ENCODE measurements at regions not wholly inside any gene's neighbourhood (a gene's known extent, or its start where the extent isn't known, plus 50 kb on each side); places are given as distances from the start of the nearest gene placed in this dataset.

- H3K36me3 ChIP-seq (ENCODE audit: low read depth) = no peaks in the 10 kb centered on the region
- no peaks in the 10 kb centered on the region for H3K9me2 ChIP-seq (ENCODE audit: insufficient read depth)
- no peaks in the 10 kb centered on the region for H3K27me3 ChIP-seq (ENCODE audit: insufficient read depth, low read depth)
- intact Hi-C loops (cut with micrococcal nuclease; ENCODE audit: unreplicated experiment) = no loop called here
- no peak overlapping the region for H3K4me2 ChIP-seq
- BruUV-seq (replicated peaks) = no TSS peak
- H3K27ac ChIP-seq = no peak overlapping the region
- H3K4me1 ChIP-seq (replicated peaks; ENCODE audit: insufficient read depth) = peaks cover 21% of the 10 kb centered on the region
- H2AFZ ChIP-seq = no peak overlapping the region
- H4K20me1 ChIP-seq (ENCODE audit: insufficient read depth) = no peaks in the 10 kb centered on the region
- H3K4me3 ChIP-seq = no peak overlapping the region
- H3F3A ChIP-seq (ENCODE audit: insufficient read depth, low read depth) = peaks cover 5% of the 10 kb centered on the region; the same call in 1 of the 2 replicates
- ChIA-PET CTCF (no interaction called here), POLR2A (ENCODE audit: unreplicated experiment) (no interaction called here)
- no peak for DNase-seq
- TF ChIP-seq, protein P1, sequence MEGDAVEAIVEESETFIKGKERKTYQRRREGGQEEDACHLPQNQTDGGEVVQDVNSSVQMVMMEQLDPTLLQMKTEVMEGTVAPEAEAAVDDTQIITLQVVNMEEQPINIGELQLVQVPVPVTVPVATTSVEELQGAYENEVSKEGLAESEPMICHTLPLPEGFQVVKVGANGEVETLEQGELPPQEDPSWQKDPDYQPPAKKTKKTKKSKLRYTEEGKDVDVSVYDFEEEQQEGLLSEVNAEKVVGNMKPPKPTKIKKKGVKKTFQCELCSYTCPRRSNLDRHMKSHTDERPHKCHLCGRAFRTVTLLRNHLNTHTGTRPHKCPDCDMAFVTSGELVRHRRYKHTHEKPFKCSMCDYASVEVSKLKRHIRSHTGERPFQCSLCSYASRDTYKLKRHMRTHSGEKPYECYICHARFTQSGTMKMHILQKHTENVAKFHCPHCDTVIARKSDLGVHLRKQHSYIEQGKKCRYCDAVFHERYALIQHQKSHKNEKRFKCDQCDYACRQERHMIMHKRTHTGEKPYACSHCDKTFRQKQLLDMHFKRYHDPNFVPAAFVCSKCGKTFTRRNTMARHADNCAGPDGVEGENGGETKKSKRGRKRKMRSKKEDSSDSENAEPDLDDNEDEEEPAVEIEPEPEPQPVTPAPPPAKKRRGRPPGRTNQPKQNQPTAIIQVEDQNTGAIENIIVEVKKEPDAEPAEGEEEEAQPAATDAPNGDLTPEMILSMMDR (conservative IDR thresholded peaks at IDR 0.05) = no peak
- TF ChIP-seq EZH2 (IDR thresholded peaks at IDR 0.05; ENCODE audit: low read depth) = no peak
- no peaks in the 10 kb centered on the region for H3K9me3 ChIP-seq (ENCODE audit: insufficient read depth, low read depth)
- no peaks in the 10 kb centered on the region for H3K79me2 ChIP-seq (ENCODE audit: low read depth)
Measured at GRCh38 chr1:55326496-55327243, 111.5 kb upstream of the USP24 start.

- no peaks in the 10 kb centered on the region for H3K27me3 ChIP-seq (ENCODE audit: insufficient read depth, low read depth)
- no peak for DNase-seq
- H3K27ac ChIP-seq = no peak overlapping the region
- H3F3A ChIP-seq (ENCODE audit: insufficient read depth, low read depth) = peaks cover 10% of the 10 kb centered on the region; the same call in 1 of the 2 replicates
- intact Hi-C loops (cut with micrococcal nuclease; ENCODE audit: unreplicated experiment) = loop anchor here (5.0 kb wide), 1 partner anchor 104 kb away; no protein-coding TSS in a partner anchor
- ChIA-PET CTCF (no interaction called here), POLR2A (ENCODE audit: unreplicated experiment) (no interaction called here)
- BruUV-seq (replicated peaks) = no TSS peak
- TF ChIP-seq, protein P1 (conservative IDR thresholded peaks at IDR 0.05) = no peak
- TF ChIP-seq EZH2 (IDR thresholded peaks at IDR 0.05; ENCODE audit: low read depth) = no peak
- no peaks in the 10 kb centered on the region for H3K79me2 ChIP-seq (ENCODE audit: low read depth)
- no peak overlapping the region for H2AFZ ChIP-seq
- H3K9me3 ChIP-seq (ENCODE audit: insufficient read depth, low read depth) = no peaks in the 10 kb centered on the region
- no peaks in the 10 kb centered on the region for H3K36me3 ChIP-seq (ENCODE audit: low read depth)
- H4K20me1 ChIP-seq (ENCODE audit: insufficient read depth) = no peaks in the 10 kb centered on the region
- no peaks in the 10 kb centered on the region for H3K9me2 ChIP-seq (ENCODE audit: insufficient read depth)
- no peak overlapping the region for H3K4me2 ChIP-seq
- no peak overlapping the region for H3K4me3 ChIP-seq
- peaks cover 25% of the 10 kb centered on the region for H3K4me1 ChIP-seq (replicated peaks; ENCODE audit: insufficient read depth)
Measured at GRCh38 chr1:55323760-55324159, 108.6 kb upstream of the USP24 start.

DNA sequence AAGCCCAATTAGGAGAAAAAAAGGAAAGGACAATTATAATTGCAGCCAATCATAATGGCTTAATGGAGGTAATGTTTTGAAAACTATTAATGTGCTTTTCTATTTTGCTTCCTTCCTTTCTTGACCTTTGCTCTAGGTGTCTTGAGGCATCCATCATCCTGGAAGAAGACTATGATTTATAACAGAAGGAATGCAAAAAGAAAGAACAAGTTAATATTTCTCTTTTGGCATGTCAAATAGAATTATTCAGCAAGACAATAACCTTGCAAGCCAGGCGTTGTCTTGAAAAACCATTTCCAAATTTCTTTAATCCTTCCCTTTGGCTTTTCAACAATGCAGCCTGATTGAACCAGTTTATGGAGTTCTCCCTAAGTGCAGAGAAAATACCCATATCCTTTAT lies 107.7 kb upstream of the USP24 start:
- no peak for DNase-seq
- Histone ChIP-seq H3K27me3 (ENCODE audit: insufficient read depth, low read depth) (no peaks in the 10 kb centered on the region), H3K4me1 (replicated peaks; ENCODE audit: insufficient read depth) (peaks cover 25% of the 10 kb centered on the region), H3K9me3 (ENCODE audit: insufficient read depth, low read depth) (no peaks in the 10 kb centered on the region), H4K20me1 (ENCODE audit: insufficient read depth) (no peaks in the 10 kb centered on the region), H3K79me2 (ENCODE audit: low read depth) (no peaks in the 10 kb centered on the region), H3K4me2 (peak overlapping the region; percentile 10; the same call in 1 of the 2 replicates), H3K27ac (peak overlapping the region; percentile 24), H3K9me2 (ENCODE audit: insufficient read depth) (no peaks in the 10 kb centered on the region), H3K36me3 (ENCODE audit: low read depth) (no peaks in the 10 kb centered on the region), H3K4me3 (no peak overlapping the region), H2AFZ (no peak overlapping the region), H3F3A (ENCODE audit: insufficient read depth, low read depth) (peaks cover 10% of the 10 kb centered on the region; the same call in 1 of the 2 replicates)
- ChIA-PET CTCF (no interaction called here), POLR2A (ENCODE audit: unreplicated experiment) (no interaction called here)
- BruUV-seq (replicated peaks) = no TSS peak
- intact Hi-C loops (cut with micrococcal nuclease; ENCODE audit: unreplicated experiment) = loop anchor here (5.0 kb wide), 1 partner anchor 104 kb away; no protein-coding TSS in a partner anchor
- TF ChIP-seq, protein P1 (conservative IDR thresholded peaks at IDR 0.05) = no peak
- TF ChIP-seq EZH2 (IDR thresholded peaks at IDR 0.05; ENCODE audit: low read depth) = no peak
